ENCODE measurements at regions not wholly inside any gene's neighbourhood (a gene's known extent, or its start where the extent isn't known, plus 50 kb on each side); places are given as distances from the start of the nearest gene placed in this dataset.

- TF ChIP-seq CTCF (IDR thresholded peaks at IDR 0.05) (no peak), POLR2A (IDR thresholded peaks at IDR 0.05) (no peak)
Measured at GRCh38 chr9:11135851-11136250, 523.0 kb upstream of the PTPRD start.

All from heart left ventricle (tissue), 13 donors.